Brain pericyte (primary cell): ENCODE measurements at regions not wholly inside any gene's neighbourhood (a gene's known extent, or its start where the extent isn't known, plus 50 kb on each side); places are given as distances from the start of the nearest gene placed in this dataset.
"Not testable (repeated sequence)": the region's sequence is repeated elsewhere in the genome, so short reads cannot be mapped to it uniquely, and the experiment has no call there.

ENCODE experiments used
- DNase-seq: peaks from one replicate; pipeline ENCODE4 v3.0.0-alpha.2; 2012; ENCODE audit warnings: low read depth, low spot score

- no peak for DNase-seq
These were observed 142.9 kb downstream of the TFAP2B start for GRCh38 chr6:50961611-50962010.

GRCh38 chr6:50962213-50962759 is 143.6 kb downstream of the TFAP2B start:
- DNase-seq: no peak

- DNase-seq: no peak
These were observed 145.3 kb downstream of the TFAP2B start for GRCh38 chr6:50963952-50964351.

GRCh38 chr6:50965495-50965894 is 146.8 kb downstream of the TFAP2B start:
- DNase-seq: no peak

- no peak for DNase-seq
These were observed 147.9 kb downstream of the TFAP2B start for GRCh38 chr6:50966532-50966931.

GRCh38 chr6:50966986-50967385 is 148.3 kb downstream of the TFAP2B start:
- no peak for DNase-seq

GRCh38 chr6:50968246-50968645 is 149.6 kb downstream of the TFAP2B start:
- not testable (repeated sequence) for DNase-seq

- no peak for DNase-seq
These were observed 152.2 kb downstream of the TFAP2B start for GRCh38 chr6:50970908-50971307.

GRCh38 chr6:50973464-50973863 is 154.8 kb downstream of the TFAP2B start:
- DNase-seq: no peak

- DNase-seq: no peak
These were observed 155.6 kb downstream of the TFAP2B start for GRCh38 chr6:50974319-50974718.

- no peak for DNase-seq
These were observed 156.5 kb downstream of the TFAP2B start for GRCh38 chr6:50975216-50975615.

- no peak for DNase-seq
These were observed 158.2 kb downstream of the TFAP2B start for GRCh38 chr6:50976907-50977306.

GRCh38 chr6:50977796-50978195 is 159.1 kb downstream of the TFAP2B start:
- DNase-seq: no peak

GRCh38 chr6:50978380-50979170 is 159.9 kb downstream of the TFAP2B start:
- no peak for DNase-seq

- no peak for DNase-seq
These were observed 160.5 kb downstream of the TFAP2B start for GRCh38 chr6:50979171-50979525.

- DNase-seq: no peak
These were observed 165.5 kb downstream of the TFAP2B start for GRCh38 chr6:50984135-50984534.

- DNase-seq: no peak
These were observed 167.6 kb downstream of the TFAP2B start for GRCh38 chr6:50986319-50986718.

GRCh38 chr6:50989123-50989522 is 170.5 kb downstream of the TFAP2B start:
- no peak for DNase-seq

- peak; percentile 56 for DNase-seq
These were observed 172.2 kb downstream of the TFAP2B start for GRCh38 chr6:50990750-50991446.

GRCh38 chr6:50992232-50992631 is 173.6 kb downstream of the TFAP2B start:
- DNase-seq: no peak

GRCh38 chr6:50992704-50993625 is 174.3 kb downstream of the TFAP2B start:
- no peak for DNase-seq
